Stomach (tissue), 4 donors: ENCODE measurements at regions not wholly inside any gene's neighbourhood (a gene's known extent, or its start where the extent isn't known, plus 50 kb on each side); places are given as distances from the start of the nearest gene placed in this dataset.

Source experiments
- EP300 ChIP-seq: sonication (generic); formaldehyde crosslinking; IDR thresholded peaks from one replicate; pipeline ENCODE4 v1.6.1; 2017; ENCODE audit warnings: antibody characterized with exemption
- POLR2A ChIP-seq, 4 donors: fragments of 450-650 bp; IDR thresholded peaks; one replicate each; pipeline ENCODE4 v1.6.1; 2016; ENCODE audit warnings: antibody characterized with exemption in 4 of 4, control low read depth in 2 of 4, mild to moderate bottlenecking in 1 of 4, moderate library complexity in 1 of 4
- POLR2AphosphoS5 ChIP-seq, 3 donors: sonication (generic); formaldehyde crosslinking; IDR thresholded peaks; one replicate each; pipeline ENCODE4 v1.6.1; 2016; ENCODE audit warnings: antibody characterized with exemption in 3 of 3
- TF ChIP-seq, protein P1 (sequence below), 7 experiments: fragments of 450-650 bp in 4 of 7; fragments of 200-600 bp in 3 of 7; sonication (generic) in 3 of 7; IDR thresholded peaks; one replicate each; pipeline ENCODE4 v1.5.1; 2016 to 2019; ENCODE audit warnings: antibody characterized with exemption in 7 of 7, control low read depth in 2 of 7, mild to moderate bottlenecking in 1 of 7

DNA sequence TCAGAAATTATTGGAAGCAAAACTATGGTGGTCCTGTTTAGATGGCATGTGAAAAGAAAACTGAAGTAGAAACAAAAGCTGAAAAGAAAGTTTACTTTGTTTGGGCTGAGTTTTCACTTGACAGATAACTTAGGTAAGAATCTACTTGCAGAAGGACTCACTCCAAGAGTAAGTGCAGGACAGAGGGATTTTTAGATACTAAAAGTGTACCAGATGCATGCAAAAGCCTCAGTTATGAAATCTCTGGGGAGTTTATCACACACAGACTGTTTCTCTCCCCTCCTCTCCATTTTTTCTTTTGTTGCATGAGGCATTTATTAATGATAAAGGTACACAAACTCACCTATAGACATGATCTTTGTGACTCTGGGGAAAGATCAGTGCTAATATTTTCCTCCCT lies 127.5 kb upstream of the GIMD1 start:
- TF ChIP-seq, protein P1, sequence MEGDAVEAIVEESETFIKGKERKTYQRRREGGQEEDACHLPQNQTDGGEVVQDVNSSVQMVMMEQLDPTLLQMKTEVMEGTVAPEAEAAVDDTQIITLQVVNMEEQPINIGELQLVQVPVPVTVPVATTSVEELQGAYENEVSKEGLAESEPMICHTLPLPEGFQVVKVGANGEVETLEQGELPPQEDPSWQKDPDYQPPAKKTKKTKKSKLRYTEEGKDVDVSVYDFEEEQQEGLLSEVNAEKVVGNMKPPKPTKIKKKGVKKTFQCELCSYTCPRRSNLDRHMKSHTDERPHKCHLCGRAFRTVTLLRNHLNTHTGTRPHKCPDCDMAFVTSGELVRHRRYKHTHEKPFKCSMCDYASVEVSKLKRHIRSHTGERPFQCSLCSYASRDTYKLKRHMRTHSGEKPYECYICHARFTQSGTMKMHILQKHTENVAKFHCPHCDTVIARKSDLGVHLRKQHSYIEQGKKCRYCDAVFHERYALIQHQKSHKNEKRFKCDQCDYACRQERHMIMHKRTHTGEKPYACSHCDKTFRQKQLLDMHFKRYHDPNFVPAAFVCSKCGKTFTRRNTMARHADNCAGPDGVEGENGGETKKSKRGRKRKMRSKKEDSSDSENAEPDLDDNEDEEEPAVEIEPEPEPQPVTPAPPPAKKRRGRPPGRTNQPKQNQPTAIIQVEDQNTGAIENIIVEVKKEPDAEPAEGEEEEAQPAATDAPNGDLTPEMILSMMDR (IDR thresholded peaks at IDR 0.05), result no peak
- no peak for TF ChIP-seq POLR2A (IDR thresholded peaks at IDR 0.05)
- no peak for TF ChIP-seq EP300
- TF ChIP-seq POLR2AphosphoS5 (IDR thresholded peaks at IDR 0.05), result no peak
